ENCODE measurements at regions not wholly inside any gene's neighbourhood (a gene's known extent, or its start where the extent isn't known, plus 50 kb on each side); places are given as distances from the start of the nearest gene placed in this dataset.

DNA sequence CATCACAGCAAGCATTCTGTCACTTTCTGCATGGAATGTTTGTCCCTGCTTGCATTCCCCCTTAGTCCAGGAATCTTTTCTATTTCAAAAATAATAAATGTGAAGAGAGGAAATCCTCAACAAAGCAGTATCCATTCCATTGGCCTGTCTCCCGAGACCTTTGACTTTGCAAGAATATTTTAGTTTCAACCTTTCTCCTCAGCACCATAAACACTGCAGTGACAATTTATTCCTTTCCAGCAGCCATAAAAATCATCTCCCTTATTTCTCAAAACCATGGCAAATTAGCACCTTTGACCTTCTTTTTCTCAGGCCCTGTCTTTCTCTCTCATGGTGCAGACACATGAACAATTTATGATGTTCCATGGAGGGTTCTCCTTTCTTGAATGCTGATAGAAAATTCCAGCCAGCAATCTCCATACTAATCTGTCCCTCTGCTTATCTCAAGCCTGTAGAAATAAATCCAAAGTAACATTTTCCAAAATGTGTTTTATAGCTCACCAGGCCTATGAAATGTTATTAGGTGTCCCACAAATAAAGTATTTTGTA, 352.1 kb upstream of the CCL2 start:
- Histone ChIP-seq H3K9ac (ENCODE audit: low read length) (no peak overlapping the region), H2AFZ (ENCODE audit: low read length) (no peak overlapping the region), H3K4me2 (ENCODE audit: low read depth, low read length) (no peak overlapping the region), H3K36me3 (replicated peaks; ENCODE audit: insufficient read depth, low read length) (no peaks in the 10 kb centered on the region), H3K27ac (ENCODE audit: low read length) (no peak overlapping the region), H3K79me2 (ENCODE audit: low read length) (no peaks in the 10 kb centered on the region), H3K27me3 (replicated peaks; ENCODE audit: insufficient read depth, low read length) (no peaks in the 10 kb centered on the region), H3K4me1 (ENCODE audit: low read length) (no peaks in the 10 kb centered on the region), H3K9me2 (replicated peaks; ENCODE audit: insufficient read depth, low read length) (no peaks in the 10 kb centered on the region), H3K4me3 (ENCODE audit: low read length) (no peak overlapping the region), H3K9me3 (replicated peaks; ENCODE audit: insufficient read depth, low read length) (no peaks in the 10 kb centered on the region), H4K20me1 (ENCODE audit: insufficient read depth, low read length) (no peaks in the 10 kb centered on the region), H3F3A (ENCODE audit: insufficient read depth, low read length) (no peaks in the 10 kb centered on the region)
- no peak for DNase-seq
- TF ChIP-seq EZH2 (optimal IDR thresholded peaks at IDR 0.05; ENCODE audit: low read depth, low read length) (no peak), EZH2phosphoT487 (IDR thresholded peaks at IDR 0.05; ENCODE audit: low read length) (no peak)
- TF ChIP-seq, protein P1, sequence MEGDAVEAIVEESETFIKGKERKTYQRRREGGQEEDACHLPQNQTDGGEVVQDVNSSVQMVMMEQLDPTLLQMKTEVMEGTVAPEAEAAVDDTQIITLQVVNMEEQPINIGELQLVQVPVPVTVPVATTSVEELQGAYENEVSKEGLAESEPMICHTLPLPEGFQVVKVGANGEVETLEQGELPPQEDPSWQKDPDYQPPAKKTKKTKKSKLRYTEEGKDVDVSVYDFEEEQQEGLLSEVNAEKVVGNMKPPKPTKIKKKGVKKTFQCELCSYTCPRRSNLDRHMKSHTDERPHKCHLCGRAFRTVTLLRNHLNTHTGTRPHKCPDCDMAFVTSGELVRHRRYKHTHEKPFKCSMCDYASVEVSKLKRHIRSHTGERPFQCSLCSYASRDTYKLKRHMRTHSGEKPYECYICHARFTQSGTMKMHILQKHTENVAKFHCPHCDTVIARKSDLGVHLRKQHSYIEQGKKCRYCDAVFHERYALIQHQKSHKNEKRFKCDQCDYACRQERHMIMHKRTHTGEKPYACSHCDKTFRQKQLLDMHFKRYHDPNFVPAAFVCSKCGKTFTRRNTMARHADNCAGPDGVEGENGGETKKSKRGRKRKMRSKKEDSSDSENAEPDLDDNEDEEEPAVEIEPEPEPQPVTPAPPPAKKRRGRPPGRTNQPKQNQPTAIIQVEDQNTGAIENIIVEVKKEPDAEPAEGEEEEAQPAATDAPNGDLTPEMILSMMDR (IDR thresholded peaks at IDR 0.05; ENCODE audit: low read length) = no peak

DNA sequence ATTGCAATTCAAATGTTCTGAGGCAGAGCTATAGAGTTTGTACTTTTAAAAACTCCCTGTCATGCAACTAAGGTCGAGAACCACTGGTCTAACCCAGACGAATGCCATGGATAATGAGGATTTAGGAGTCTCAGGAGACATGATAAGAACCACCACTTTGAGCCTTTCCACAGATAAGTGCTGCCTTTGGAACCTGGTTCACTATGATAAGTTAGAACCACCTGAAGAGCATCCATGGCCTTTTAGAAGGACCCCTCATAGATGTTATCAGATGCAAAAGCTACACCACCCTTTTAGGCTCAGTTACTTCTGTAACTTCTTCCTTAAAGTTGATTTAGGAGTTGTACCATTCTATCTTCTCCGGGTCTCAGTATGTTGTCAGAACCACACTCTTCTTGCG, 350.6 kb upstream of the CCL2 start:
- Histone ChIP-seq H3K4me2 (ENCODE audit: low read depth, low read length) (no peak overlapping the region), H3K9me2 (replicated peaks; ENCODE audit: insufficient read depth, low read length) (no peaks in the 10 kb centered on the region), H2AFZ (ENCODE audit: low read length) (no peak overlapping the region), H3F3A (ENCODE audit: insufficient read depth, low read length) (no peaks in the 10 kb centered on the region), H3K36me3 (replicated peaks; ENCODE audit: insufficient read depth, low read length) (no peaks in the 10 kb centered on the region), H3K27me3 (replicated peaks; ENCODE audit: insufficient read depth, low read length) (no peaks in the 10 kb centered on the region), H3K4me3 (ENCODE audit: low read length) (no peak overlapping the region), H3K79me2 (ENCODE audit: low read length) (no peaks in the 10 kb centered on the region), H3K9ac (ENCODE audit: low read length) (no peak overlapping the region), H3K4me1 (ENCODE audit: low read length) (no peaks in the 10 kb centered on the region), H4K20me1 (ENCODE audit: insufficient read depth, low read length) (no peaks in the 10 kb centered on the region), H3K27ac (ENCODE audit: low read length) (no peak overlapping the region), H3K9me3 (replicated peaks; ENCODE audit: insufficient read depth, low read length) (no peaks in the 10 kb centered on the region)
- no peak for DNase-seq
- TF ChIP-seq EZH2phosphoT487 (IDR thresholded peaks at IDR 0.05; ENCODE audit: low read length) (no peak), EZH2 (optimal IDR thresholded peaks at IDR 0.05; ENCODE audit: low read depth, low read length) (no peak)
- TF ChIP-seq, protein P1 (IDR thresholded peaks at IDR 0.05; ENCODE audit: low read length) = no peak

DNA sequence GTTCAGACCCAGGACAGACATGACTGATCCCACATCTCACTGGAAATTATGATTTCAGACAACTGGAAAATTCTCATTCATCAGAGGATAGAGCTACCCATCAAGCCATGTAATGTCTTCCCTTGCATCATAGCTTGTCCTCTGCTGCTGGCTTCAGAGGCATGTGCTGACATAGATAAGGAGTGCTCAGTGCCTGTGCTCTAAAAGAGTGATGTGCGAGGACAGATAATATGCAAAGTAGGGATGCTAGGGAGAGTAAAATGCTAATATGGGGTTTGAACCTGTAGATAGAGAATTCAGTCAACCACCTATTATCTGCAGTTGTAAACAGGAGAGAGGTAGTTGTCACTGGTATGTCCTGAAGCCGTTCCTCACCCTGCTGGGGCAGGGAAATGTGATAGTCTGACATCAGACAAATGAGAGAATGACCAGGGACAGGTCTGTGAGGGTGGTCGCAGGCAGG, 349.7 kb upstream of the CCL2 start:
- no peaks in the 10 kb centered on the region for H3K27me3 ChIP-seq (replicated peaks; ENCODE audit: insufficient read depth, low read length)
- H3F3A ChIP-seq (ENCODE audit: insufficient read depth, low read length) = no peaks in the 10 kb centered on the region
- TF ChIP-seq, protein P1 (IDR thresholded peaks at IDR 0.05; ENCODE audit: low read length) = no peak
- TF ChIP-seq EZH2 (optimal IDR thresholded peaks at IDR 0.05; ENCODE audit: low read depth, low read length) = no peak
- TF ChIP-seq EZH2phosphoT487 (IDR thresholded peaks at IDR 0.05; ENCODE audit: low read length) = no peak
- no peaks in the 10 kb centered on the region for H3K36me3 ChIP-seq (replicated peaks; ENCODE audit: insufficient read depth, low read length)
- H3K4me2 ChIP-seq (ENCODE audit: low read depth, low read length) = no peak overlapping the region
- no peak for DNase-seq
- H3K4me3 ChIP-seq (ENCODE audit: low read length) = no peak overlapping the region
- H2AFZ ChIP-seq (ENCODE audit: low read length) = no peak overlapping the region
- H3K79me2 ChIP-seq (ENCODE audit: low read length) = no peaks in the 10 kb centered on the region
- H3K4me1 ChIP-seq (ENCODE audit: low read length) = no peaks in the 10 kb centered on the region
- no peaks in the 10 kb centered on the region for H3K9me3 ChIP-seq (replicated peaks; ENCODE audit: insufficient read depth, low read length)
- no peak overlapping the region for H3K9ac ChIP-seq (ENCODE audit: low read length)
- H3K27ac ChIP-seq (ENCODE audit: low read length) = no peak overlapping the region
- no peaks in the 10 kb centered on the region for H3K9me2 ChIP-seq (replicated peaks; ENCODE audit: insufficient read depth, low read length)
- H4K20me1 ChIP-seq (ENCODE audit: insufficient read depth, low read length) = no peaks in the 10 kb centered on the region

Data from MM.1S (cell line).